ENCODE measurements at regions not wholly inside any gene's neighbourhood (a gene's known extent, or its start where the extent isn't known, plus 50 kb on each side); places are given as distances from the start of the nearest gene placed in this dataset.

GRCh38 chr4:54487491-54487890 is 170.3 kb upstream of the KIT start:
- no peak for FAIRE-seq
- no peak for DNase-seq (ENCODE audit: insufficient read length, low spot score)

GRCh38 chr4:54493862-54494261 is 163.9 kb upstream of the KIT start:
- FAIRE-seq (no peak), DNase-seq (ENCODE audit: insufficient read length, low spot score) (no peak)

DNA sequence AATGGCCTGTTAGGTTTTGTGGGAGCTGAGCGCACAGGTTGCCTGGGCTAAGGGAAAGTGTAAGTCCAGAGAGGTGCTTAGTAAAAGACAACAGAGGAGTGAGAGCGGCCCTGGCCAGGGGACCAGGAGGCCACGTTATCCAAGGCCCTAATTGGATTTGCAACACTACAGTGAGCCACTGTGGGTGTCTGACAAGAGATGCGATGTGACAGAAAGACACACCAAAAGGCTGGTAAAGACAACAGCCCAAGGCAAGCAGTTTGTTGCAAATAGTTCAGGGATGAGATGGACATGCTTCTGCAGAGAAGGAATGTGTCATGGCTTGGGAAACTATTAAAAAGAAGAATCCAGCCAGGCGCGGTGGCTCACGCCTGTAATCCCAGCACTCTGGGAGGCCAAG is 162.7 kb upstream of the KIT start:
- DNase-seq (ENCODE audit: insufficient read length, low spot score) (no peak), FAIRE-seq (no peak)

- FAIRE-seq (no peak), DNase-seq (ENCODE audit: insufficient read length, low spot score) (no peak)
These were observed 162.1 kb upstream of the KIT start for GRCh38 chr4:54495641-54496040.

- FAIRE-seq (no peak), DNase-seq (ENCODE audit: insufficient read length, low spot score) (no peak)
These were observed 161.3 kb upstream of the KIT start for GRCh38 chr4:54496412-54496811.

GRCh38 chr4:54497947-54498346 is 159.8 kb upstream of the KIT start:
- no peak for FAIRE-seq
- DNase-seq (ENCODE audit: insufficient read length, low spot score): no peak

DNA sequence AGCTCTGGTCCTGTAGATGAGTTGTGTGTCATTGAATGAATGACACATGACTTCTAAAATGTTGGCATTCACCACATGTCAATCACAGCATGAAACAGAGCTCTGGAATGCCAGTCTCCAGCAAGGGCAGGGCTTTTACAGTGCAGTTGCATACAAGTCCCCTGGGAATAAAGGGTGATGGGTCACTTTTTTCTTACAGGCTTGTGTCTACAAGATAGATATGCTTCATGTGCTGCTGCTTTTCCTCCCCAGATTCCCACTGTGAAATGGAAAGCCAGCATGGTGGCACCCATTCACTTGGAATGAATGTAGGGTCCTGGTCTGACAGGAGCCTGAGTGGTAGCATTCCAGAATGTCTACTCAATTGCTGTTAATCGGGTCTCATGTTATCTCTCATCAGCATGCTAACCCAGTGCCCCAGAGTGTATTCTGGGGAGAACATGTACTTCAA is 159.1 kb upstream of the KIT start:
- DNase-seq (ENCODE audit: insufficient read length, low spot score) (no peak), FAIRE-seq (no peak)

- DNase-seq (ENCODE audit: insufficient read length, low spot score) (no peak), FAIRE-seq (no peak)
These were observed 158.3 kb upstream of the KIT start for GRCh38 chr4:54499308-54500074.

GRCh38 chr4:54505362-54505761 is 152.4 kb upstream of the KIT start:
- no peak for DNase-seq (ENCODE audit: insufficient read length, low spot score)
- FAIRE-seq: no peak

GRCh38 chr4:54505996-54506395 is 151.8 kb upstream of the KIT start:
- FAIRE-seq: no peak
- DNase-seq (ENCODE audit: insufficient read length, low spot score): no peak

DNA sequence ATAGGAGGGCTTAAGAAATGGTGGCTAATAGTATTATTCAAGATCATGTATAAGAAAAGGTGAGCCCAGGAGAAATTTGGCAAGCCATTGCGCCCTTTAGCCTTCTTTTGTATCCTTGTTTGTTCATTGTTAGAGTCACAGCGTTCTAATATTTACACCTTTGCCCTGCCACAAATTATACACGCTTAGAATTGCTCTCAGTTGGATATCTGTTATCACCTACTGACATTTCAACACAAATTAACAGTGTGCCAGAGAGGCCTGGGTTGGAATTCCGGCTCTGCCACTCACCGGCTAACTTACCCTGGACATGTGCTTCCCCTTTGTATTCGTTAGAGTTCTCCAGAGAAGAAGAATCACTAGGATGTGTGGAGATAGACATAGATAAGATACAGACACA is 148.7 kb upstream of the KIT start:
- FAIRE-seq: no peak
- no peak for DNase-seq (ENCODE audit: insufficient read length, low spot score)

DNA sequence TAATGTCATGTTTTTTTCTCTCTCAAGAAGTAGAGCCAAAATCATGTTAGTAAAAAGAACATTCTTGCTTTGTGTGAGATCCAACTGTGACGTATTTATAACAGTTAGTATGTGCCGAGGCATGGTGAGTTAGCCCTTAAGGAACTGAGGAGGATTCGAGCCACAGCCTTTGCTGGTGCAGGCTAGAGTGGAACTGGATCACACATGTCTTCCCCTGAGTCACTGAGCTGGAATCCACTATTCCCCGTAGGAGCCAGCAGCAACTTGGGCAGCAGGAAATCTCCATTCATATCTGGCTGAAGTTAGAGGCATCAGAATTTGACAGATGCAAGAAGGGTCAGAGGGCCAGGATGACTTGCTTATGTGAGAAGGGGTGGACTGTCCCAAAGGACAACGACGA is 144.6 kb upstream of the KIT start:
- FAIRE-seq (no peak), DNase-seq (ENCODE audit: insufficient read length, low spot score) (no peak)

DNA sequence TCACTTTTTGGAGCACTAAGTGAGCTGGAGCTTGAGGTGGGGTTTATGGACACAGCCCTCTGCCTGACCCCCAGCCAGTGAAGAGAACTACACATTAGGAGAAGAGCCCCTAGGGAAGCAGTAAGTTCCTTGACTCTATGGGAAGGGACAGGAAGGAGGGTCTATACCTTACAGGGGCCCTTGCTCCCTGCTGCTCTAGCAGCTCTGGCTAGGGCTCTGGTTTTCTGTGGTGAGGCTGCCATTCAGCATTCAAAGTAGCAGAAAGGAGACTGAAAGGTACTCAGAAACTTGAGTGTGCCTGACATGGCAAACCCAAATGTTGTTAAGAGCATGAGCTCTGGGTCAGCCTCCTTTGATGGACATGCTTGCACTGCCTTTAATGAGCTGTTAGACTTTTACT is 144.0 kb upstream of the KIT start:
- DNase-seq (ENCODE audit: insufficient read length, low spot score) (no peak), FAIRE-seq (no peak)

DNA sequence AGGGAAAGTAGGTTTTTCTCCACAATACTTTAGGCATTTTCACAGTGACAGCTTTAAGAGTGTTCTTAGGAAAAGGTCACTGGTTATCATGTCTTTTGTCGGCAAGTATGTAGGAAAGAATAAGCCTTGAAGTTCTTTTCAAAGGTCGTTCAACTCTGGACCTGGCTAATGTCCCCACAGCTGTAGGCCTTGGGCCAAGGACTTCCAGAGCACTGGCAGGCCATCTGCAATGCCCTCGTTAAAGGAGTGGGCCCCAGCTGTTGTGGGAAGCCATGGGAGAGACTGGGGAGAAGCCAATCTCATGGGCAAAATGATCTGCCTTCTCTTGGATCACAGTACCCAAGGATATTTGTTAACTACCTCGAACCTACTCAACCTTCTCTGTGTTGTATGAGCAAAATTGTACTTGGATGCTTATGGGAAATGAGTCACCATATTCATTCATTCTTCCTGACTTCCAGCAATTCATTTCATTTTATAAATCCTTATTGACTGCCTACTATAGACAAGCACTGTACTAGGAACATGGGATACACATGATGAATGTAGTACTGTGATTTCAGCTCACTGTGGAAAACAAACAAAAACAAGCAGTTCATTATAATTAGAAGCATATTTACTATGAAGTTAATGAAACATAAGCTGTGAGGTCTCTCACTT is 141.1 kb upstream of the KIT start:
- no peak for DNase-seq (ENCODE audit: insufficient read length, low spot score)
- no peak for FAIRE-seq

GRCh38 chr4:54517781-54518444 is 139.8 kb upstream of the KIT start:
- FAIRE-seq (no peak), DNase-seq (ENCODE audit: insufficient read length, low spot score) (no peak)

GRCh38 chr4:54525602-54526001 is 132.2 kb upstream of the KIT start:
- no peak for FAIRE-seq

DNA sequence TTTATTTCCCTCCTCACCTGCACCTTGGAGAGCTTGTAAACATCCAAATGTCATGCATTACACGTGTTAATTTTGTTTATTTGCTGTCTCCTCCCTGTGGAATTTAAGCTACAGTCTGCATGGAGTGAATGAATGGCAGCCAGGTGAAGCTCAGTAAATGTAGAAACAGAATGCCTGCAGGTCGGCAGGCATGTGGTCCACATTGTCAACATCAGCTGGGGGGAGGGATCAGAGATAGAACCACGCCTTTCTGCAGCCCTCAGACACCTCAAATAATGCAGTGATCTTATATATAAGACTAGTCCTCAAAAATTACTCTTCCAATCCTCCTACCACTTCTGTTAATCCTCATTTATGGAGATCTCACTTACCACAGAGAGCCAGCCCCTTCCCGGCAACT is 131.2 kb upstream of the KIT start:
- no peak for DNase-seq (ENCODE audit: insufficient read length, low spot score)

More at GRCh38 chr4:54525602-54526001, 132.2 kb upstream of the KIT start:
- no peak for DNase-seq (ENCODE audit: insufficient read length, low spot score)

DNA sequence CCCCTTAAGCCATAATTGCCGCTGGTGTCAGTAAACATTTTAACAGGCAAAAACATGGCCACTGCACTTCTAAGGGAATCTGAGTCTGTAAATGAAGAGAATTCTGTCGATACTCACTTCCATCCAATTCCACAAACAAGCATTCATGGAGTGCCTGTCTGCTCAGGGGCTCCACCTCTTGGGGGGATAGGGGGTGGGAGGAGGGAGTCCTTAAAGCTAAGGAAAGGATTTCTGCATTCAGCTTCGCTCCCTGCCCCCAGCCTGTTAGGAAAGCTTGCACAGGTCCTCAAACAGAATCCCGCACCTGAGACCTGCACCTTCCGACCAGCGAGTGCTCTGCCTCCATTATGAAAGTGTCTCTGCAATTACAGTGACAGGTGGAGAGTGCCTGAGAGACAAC is 130.2 kb upstream of the KIT start:
- no peak for FAIRE-seq
- no peak for DNase-seq (ENCODE audit: insufficient read length, low spot score)

More for the DNA sequence above, 131.2 kb upstream of the KIT start:
- no peak for FAIRE-seq

GRCh38 chr4:54539500-54540029 is 118.2 kb upstream of the KIT start:
- DNase-seq (ENCODE audit: insufficient read length, low spot score): no peak

DNA sequence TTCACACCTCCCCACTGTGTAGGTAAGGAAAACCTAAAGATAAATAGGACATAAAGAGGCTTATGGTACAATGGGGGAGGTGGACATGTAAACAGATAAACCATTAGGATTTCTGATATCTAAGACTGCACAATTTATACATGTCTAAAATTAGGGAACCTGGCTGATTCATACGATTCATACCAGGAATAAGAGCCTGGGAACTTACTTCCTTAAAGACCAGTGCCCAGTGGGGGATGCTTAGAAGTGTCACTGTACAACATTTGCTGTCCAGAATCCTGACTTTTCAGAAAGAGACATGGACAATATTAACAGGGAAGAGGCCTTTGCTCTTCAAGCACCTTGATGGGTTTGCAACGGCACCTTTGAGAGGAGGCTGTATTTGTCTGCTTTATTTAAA is 116.8 kb upstream of the KIT start:
- FAIRE-seq (no peak), DNase-seq (ENCODE audit: insufficient read length, low spot score) (no peak)

More at GRCh38 chr4:54539500-54540029, 118.2 kb upstream of the KIT start:
- FAIRE-seq: no peak

GRCh38 chr4:54541426-54542118 is 116.2 kb upstream of the KIT start:
- DNase-seq (ENCODE audit: insufficient read length, low spot score) (no peak), FAIRE-seq (no peak)
